ENCODE measurements at regions not wholly inside any gene's neighbourhood (a gene's known extent, or its start where the extent isn't known, plus 50 kb on each side); places are given as distances from the start of the nearest gene placed in this dataset.

GRCh38 chrX:10988653-10989052 is 122.5 kb upstream of the HCCS start:
- TF ChIP-seq TAF1 (IDR thresholded peaks at IDR 0.05; ENCODE audit: low read depth, low read length) (no peak), POLR2AphosphoS5 (IDR thresholded peaks at IDR 0.05; ENCODE audit: low read depth, low read length) (no peak)
